ENCODE measurements at regions not wholly inside any gene's neighbourhood (a gene's known extent, or its start where the extent isn't known, plus 50 kb on each side); places are given as distances from the start of the nearest gene placed in this dataset.
A peak's percentile ranks its signal among the peaks of the same experiment; 100 is the strongest.

GRCh38 chr18:24704946-24705630, 244.7 kb downstream of the HRH4 start:
- in situ Hi-C loops (cut with MboI; ENCODE audit: low pct_unique_long_range_greater_than_20kb, low sequenced_read_pairs): loop anchor here (25.0 kb wide), 1 partner anchor 343 kb away; no protein-coding TSS in a partner anchor
- DNase-seq: no peak

DNA sequence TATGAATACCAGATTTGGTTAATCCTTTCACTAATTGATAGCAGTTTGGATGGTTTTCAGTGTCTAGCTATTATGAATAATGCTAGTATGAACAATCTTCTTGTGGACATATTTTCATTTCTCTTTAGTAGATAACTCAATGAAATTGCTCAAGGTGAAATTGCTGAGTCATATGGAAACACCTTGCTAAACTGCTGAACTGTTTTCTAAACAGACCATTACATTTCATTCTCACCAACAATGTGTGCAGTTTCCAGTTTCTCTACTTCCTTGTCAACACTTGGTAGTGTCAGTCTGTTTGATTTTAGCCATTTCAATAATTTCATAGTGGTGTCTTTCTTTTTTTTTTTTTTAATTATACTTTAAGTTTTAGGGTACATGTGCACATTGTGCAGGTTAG, 250.0 kb downstream of the HRH4 start:
- in situ Hi-C loops (cut with MboI; ENCODE audit: low pct_unique_long_range_greater_than_20kb, low sequenced_read_pairs): loop anchor here (25.0 kb wide), 1 partner anchor 348 kb away; no protein-coding TSS in a partner anchor

DNA sequence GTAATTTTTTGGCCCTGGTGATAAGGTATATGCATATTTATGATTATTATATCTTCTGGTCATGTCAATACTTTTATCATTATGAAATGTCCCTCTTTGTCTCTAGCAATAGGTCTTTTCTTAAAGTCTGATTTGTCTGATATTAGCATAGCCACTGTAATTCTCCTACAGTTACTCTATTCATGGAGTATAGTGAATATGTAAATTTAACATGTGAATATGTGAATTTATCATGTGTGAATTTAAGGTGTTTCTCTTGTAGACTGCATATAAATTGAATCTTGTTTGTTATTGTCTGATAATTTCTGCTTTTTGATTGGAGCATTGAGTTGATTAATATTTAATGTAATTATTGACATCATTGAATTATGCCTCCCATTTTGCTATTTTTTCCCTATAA, 259.4 kb downstream of the HRH4 start:
- no peak for DNase-seq
- in situ Hi-C loops (cut with MboI; ENCODE audit: low pct_unique_long_range_greater_than_20kb, low sequenced_read_pairs): loop anchor here (25.0 kb wide), 1 partner anchor 357 kb away; no protein-coding TSS in a partner anchor

More for the DNA sequence above, 250.0 kb downstream of the HRH4 start:
- DNase-seq: no peak

DNA sequence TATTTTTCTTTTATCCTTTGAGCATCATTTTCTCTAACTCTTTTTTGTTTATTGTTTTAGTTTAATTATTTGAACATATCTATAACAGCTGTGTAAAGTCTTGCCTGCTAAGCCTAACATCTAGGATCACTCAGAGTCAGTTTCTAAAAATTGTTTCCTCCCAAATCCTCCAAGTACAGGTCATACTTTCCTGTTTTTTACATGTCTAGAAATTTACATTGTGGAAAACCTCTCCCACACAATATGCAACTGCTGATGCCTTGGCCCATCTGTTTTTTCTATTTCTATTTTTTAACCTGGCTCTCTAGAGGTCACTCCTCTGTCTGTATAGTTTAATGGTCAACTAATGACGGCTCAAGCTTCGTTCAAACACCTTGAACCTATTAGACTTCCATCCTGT, 261.0 kb downstream of the HRH4 start:
- DNase-seq: no peak
- in situ Hi-C loops (cut with MboI; ENCODE audit: low pct_unique_long_range_greater_than_20kb, low sequenced_read_pairs): loop anchor here (25.0 kb wide), 1 partner anchor 359 kb away; no protein-coding TSS in a partner anchor

- in situ Hi-C loops (cut with MboI; ENCODE audit: low pct_unique_long_range_greater_than_20kb, low sequenced_read_pairs): loop anchor here (25.0 kb wide), 1 partner anchor 89 kb away; no protein-coding TSS in a partner anchor
- no peak for DNase-seq
Measured at GRCh38 chr18:24725644-24726415, 265.4 kb downstream of the HRH4 start.

DNA sequence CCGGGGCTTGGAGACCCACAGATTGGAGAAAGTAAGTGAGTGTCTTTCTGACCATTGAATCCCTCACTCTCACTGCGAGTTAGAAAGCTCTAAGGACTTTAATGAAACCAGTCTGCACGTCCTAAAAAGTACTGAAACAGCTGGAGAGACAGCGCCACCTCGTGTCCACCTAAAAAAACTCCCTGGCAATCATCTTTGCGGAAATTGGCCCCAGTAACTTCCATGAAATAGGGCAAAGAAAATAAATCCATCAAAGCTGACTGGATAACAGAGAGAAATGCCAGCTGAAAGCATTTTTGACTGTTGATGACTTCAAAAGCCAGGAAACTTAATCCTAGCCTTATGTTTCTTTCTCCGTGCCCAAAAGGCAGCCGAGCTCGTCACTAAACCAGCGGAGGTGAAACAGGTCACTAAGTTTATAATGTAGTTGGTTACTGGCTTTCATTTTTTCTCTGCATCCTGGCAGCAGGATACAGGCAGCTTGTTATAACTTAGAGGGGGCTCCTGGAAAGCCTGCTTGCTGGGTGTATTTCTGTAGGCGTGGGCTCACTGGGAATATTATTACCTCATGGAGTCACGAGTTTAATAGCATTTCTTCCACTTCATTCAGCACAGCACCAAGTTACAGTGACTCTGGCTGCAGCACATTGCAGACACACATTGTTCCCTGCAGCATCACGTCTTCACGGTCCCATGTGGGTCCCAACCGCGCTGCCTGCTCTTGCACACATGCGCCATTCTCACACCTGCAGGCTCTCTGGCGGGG, 266.5 kb downstream of the HRH4 start:
- in situ Hi-C loops (cut with MboI; ENCODE audit: low pct_unique_long_range_greater_than_20kb, low sequenced_read_pairs): loop anchor here (25.0 kb wide), 1 partner anchor 90 kb away; no protein-coding TSS in a partner anchor
- peak; percentile 77 for DNase-seq

GRCh38 chr18:24727685-24728084, 267.2 kb downstream of the HRH4 start:
- in situ Hi-C loops (cut with MboI; ENCODE audit: low pct_unique_long_range_greater_than_20kb, low sequenced_read_pairs): loop anchor here (25.0 kb wide), 1 partner anchor 90 kb away; no protein-coding TSS in a partner anchor
- DNase-seq: no peak

GRCh38 chr18:24731158-24731557, 270.7 kb downstream of the HRH4 start:
- no peak for DNase-seq
- in situ Hi-C loops (cut with MboI; ENCODE audit: low pct_unique_long_range_greater_than_20kb, low sequenced_read_pairs): loop anchor here (25.0 kb wide), 1 partner anchor 94 kb away; no protein-coding TSS in a partner anchor

- in situ Hi-C loops (cut with MboI; ENCODE audit: low pct_unique_long_range_greater_than_20kb, low sequenced_read_pairs): loop anchor here (25.0 kb wide), 1 partner anchor 95 kb away; no protein-coding TSS in a partner anchor
- no peak for DNase-seq
Measured at GRCh38 chr18:24731981-24732380, 271.5 kb downstream of the HRH4 start.

DNA sequence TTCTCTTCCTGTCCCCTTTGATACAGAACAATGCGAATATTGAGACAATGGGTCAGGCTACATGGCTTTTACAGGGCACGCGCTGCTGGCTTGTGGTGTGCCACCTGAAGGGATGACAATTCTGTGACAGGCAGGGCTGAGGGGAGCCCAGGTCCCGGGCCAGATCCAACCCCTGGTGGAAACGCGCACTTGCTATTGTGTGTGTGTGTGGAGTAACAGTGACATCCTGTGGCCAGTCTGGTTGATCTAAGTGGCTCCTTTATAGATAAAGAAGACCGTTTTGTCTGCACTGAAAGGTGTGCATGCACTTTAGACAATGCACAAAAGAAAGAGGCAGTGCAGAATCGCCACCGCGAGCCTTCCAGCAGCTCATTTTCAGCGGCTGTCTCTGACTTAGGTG, 273.6 kb downstream of the HRH4 start:
- peak; percentile 33 for DNase-seq
- in situ Hi-C loops (cut with MboI; ENCODE audit: low pct_unique_long_range_greater_than_20kb, low sequenced_read_pairs): loop anchor here (25.0 kb wide), 1 partner anchor 97 kb away; no protein-coding TSS in a partner anchor

DNA sequence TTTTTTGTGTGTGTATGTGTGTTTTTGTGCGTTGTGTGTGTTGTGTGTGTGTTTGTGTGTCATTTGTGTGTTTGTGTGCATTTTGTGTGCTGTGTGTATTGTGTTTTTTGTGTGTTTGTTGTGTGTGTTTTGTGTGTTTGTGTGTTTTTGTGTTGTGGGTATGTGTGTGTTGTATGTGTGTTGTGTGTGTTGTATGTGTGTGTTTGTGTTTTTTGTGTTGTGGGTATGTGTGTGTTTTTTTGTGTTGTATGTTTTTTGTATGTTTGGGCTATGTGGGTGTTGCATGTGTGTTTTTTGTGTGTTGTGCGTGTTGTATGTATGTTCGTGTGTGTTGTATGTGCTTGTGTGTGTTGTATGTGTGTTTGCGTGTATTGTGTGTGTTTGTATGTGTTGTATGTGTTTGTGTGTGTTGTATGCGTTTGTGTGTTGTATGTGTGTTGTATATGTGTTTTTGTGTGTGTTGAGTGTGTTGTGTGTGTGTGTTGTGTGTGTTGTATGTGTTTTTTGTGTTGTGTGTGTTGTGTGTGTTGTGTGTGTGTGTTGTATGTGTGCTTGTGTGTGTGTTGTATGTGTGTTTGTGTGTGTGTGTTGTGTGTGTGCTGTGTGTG, 275.3 kb downstream of the HRH4 start:
- in situ Hi-C loops (cut with MboI; ENCODE audit: low pct_unique_long_range_greater_than_20kb, low sequenced_read_pairs): loop anchor here (25.0 kb wide), 1 partner anchor 98 kb away; no protein-coding TSS in a partner anchor
- no peak for DNase-seq

- DNase-seq: no peak
- in situ Hi-C loops (cut with MboI; ENCODE audit: low pct_unique_long_range_greater_than_20kb, low sequenced_read_pairs): loop anchor here (25.0 kb wide), 1 partner anchor 99 kb away; no protein-coding TSS in a partner anchor
Measured at GRCh38 chr18:24736662-24737330, 276.4 kb downstream of the HRH4 start.

- in situ Hi-C loops (cut with MboI; ENCODE audit: low pct_unique_long_range_greater_than_20kb, low sequenced_read_pairs): loop anchor here (25.0 kb wide), 1 partner anchor 104 kb away; no protein-coding TSS in a partner anchor
- no peak for DNase-seq
Measured at GRCh38 chr18:24740829-24741228, 280.4 kb downstream of the HRH4 start.

GRCh38 chr18:24741321-24741720, 280.9 kb downstream of the HRH4 start:
- no peak for DNase-seq
- in situ Hi-C loops (cut with MboI; ENCODE audit: low pct_unique_long_range_greater_than_20kb, low sequenced_read_pairs): loop anchor here (25.0 kb wide), 1 partner anchor 104 kb away; no protein-coding TSS in a partner anchor

- in situ Hi-C loops (cut with MboI; ENCODE audit: low pct_unique_long_range_greater_than_20kb, low sequenced_read_pairs): loop anchor here (25.0 kb wide), 1 partner anchor 105 kb away; no protein-coding TSS in a partner anchor
- no peak for DNase-seq
Measured at GRCh38 chr18:24741965-24742724, 281.7 kb downstream of the HRH4 start.

- in situ Hi-C loops (cut with MboI; ENCODE audit: low pct_unique_long_range_greater_than_20kb, low sequenced_read_pairs): no loop called here
- DNase-seq: no peak
Measured at GRCh38 chr18:24754583-24755253, 294.3 kb downstream of the HRH4 start.

DNA sequence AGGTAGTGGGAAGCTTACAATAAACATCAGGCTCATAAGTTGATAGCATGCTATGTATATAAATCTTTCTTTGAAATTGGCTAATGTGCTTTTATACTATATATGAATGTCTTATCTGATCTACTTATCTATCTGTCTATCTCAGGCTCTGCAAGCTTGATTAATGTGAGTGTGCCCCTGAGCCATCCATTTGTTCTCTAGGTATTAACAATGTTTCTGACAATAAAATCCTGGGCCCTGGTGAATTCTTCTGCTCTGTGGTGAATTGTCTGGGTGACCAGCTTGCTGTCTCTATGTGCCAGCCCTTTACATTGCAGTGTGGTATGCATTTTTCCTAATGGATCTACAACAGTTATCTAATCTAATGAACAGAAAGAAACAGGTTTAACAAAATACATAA, 295.9 kb downstream of the HRH4 start:
- in situ Hi-C loops (cut with MboI; ENCODE audit: low pct_unique_long_range_greater_than_20kb, low sequenced_read_pairs): no loop called here
- no peak for DNase-seq

Data from KBM-7 (cell line).